Activated T-helper 2 cell treated with anti-CD3 and anti-CD28 coated beads, Interferon-gamma antibody, Interleukin-2, Interleukin-4, amounts not matched to agents 10 μg/mL and 5 μg/mL and 100 μg/mL, durations not matched to agents 14 hours and 24 hours and 36 hours (primary cell): ENCODE measurements at regions not wholly inside any gene's neighbourhood (a gene's known extent, or its start where the extent isn't known, plus 50 kb on each side); places are given as distances from the start of the nearest gene placed in this dataset.
"Not testable (repeated sequence)": the region's sequence is repeated elsewhere in the genome, so short reads cannot be mapped to it uniquely, and the experiment has no call there.

Experiments used
- DNase-seq: peaks from one replicate; pipeline ENCODE4 v3.0.0; 2021; ENCODE audit warnings: low spot score
- H3K27ac Mint-ChIP-seq: one replicate; pipeline ENCODE4 v1.8.0; 2021; ENCODE audit warnings: mixed read lengths
- H3K27me3 Mint-ChIP-seq: one replicate; pipeline ENCODE4 v1.8.0; 2021; ENCODE audit warnings: low read depth, mixed read lengths
- H3K36me3 Mint-ChIP-seq: one replicate; pipeline ENCODE4 v1.8.0; 2021; ENCODE audit warnings: low read depth, mixed read lengths
- H3K4me1 Mint-ChIP-seq: one replicate; pipeline ENCODE4 v1.8.0; 2021; ENCODE audit warnings: low read depth, mixed read lengths
- H3K4me3 Mint-ChIP-seq: one replicate; pipeline ENCODE4 v1.8.0; 2021; ENCODE audit warnings: low read depth, mild to moderate bottlenecking, moderate library complexity, mixed read lengths
- H3K9me3 Mint-ChIP-seq: one replicate; pipeline ENCODE4 v1.8.0; 2021; ENCODE audit warnings: mixed read lengths
- intact Hi-C: fragments of 100-400 bp; cut with micrococcal nuclease; formaldehyde crosslinking; loops from one replicate; pipeline ENCODE4 v1.15.1; 2023

GRCh38 chr12:9319842-9320173, 111.6 kb upstream of the PZP start:
- no peak overlapping the region for H3K4me3 Mint-ChIP-seq
- H3K27ac Mint-ChIP-seq = no peak overlapping the region
- intact Hi-C loops = loop anchor here (5.0 kb wide), 1 partner anchor 253 kb away; no protein-coding TSS in a partner anchor
- H3K9me3 Mint-ChIP-seq = no peaks in the 10 kb centered on the region
- H3K4me1 Mint-ChIP-seq = peaks cover 2% of the 10 kb centered on the region
- no peaks in the 10 kb centered on the region for H3K27me3 Mint-ChIP-seq
- DNase-seq = no peak
- H3K36me3 Mint-ChIP-seq = no peaks in the 10 kb centered on the region

- Mint-ChIP-seq H3K27me3 (no peaks in the 10 kb centered on the region), H3K4me3 (no peak overlapping the region), H3K36me3 (no peaks in the 10 kb centered on the region), H3K9me3 (no peaks in the 10 kb centered on the region), H3K4me1 (peaks cover 2% of the 10 kb centered on the region), H3K27ac (no peak overlapping the region)
- no peak for DNase-seq
- intact Hi-C loops = loop anchor here (5.0 kb wide), 1 partner anchor 252 kb away; no protein-coding TSS in a partner anchor
Measured at GRCh38 chr12:9319044-9319841, 111.0 kb upstream of the PZP start.

- H3K4me1 Mint-ChIP-seq, H3K27ac Mint-ChIP-seq, DNase-seq, H3K9me3 Mint-ChIP-seq, intact Hi-C loops, H3K36me3 Mint-ChIP-seq, H3K4me3 Mint-ChIP-seq, H3K27me3 Mint-ChIP-seq: not testable (repeated sequence)
Measured at GRCh38 chr12:9313479-9313878, 105.3 kb upstream of the PZP start.

DNA sequence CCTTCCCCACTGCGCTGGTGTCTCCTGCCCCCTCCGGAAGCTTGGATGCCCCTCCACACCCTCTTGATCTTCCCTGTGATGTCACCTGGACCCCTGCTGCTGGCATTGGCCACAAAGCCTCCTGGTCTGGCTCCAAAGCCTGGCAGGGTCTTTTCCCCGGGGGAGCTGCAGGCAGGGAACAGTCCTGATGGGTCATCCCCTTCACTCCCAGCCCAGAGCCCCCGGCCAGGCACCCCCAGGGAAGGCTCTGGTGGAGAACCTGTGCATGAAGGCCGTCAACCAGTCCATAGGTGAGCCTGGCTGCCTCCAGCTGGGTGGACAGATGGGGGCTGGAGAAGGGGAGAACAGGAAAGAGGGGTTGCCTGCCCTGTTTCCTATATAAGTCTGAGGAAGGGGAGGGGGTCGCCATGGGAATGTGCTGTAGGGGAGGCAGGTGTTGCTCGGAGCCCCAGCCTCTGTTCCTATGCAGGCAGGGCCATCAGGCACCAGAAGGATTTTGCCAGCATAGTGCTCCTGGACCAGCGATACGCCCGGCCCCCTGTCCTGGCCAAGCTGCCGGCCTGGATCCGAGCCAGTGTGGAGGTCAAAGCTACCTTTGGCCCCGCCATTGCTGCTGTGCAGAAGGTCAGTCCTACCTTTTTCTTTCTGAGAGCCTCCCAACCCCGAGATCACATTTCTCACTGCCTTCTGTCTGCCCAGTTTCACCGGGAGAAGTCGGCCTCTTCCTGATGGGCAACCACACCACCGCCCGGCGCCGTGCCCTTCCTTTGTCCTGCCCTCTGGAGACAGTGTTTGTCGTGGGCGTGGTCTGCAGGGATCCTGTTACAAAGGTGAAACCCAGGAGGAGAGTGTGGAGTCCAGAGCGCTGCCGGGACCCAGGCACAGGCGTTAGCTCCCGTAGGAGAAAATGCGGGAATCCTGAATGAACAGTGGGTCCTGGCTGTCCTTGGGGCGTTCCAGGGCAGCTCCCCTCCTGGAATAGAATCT, 104.5 kb upstream of the PZP start:
- intact Hi-C loops, H3K36me3 Mint-ChIP-seq, H3K9me3 Mint-ChIP-seq: not testable (repeated sequence)

DNA sequence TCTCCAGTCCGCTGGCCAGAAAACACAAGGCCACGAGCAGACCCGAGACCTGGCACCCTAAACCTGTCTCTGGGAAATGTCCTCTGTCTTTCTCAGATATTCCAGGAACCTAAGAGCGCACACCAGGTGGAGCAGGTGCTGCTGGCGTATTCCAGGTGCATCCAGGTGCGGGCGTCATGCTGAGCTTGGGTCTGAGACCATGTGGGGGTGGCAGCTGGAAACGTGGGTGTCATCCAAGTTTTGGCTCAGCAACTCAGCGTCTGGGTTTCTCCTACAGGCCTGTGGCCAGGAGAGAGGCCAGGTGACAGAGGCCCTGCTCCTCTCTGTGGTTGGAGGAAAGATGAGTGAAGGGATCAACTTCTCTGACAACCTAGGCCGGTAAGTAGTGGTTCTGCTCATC, 103.3 kb upstream of the PZP start:
- H3K36me3 Mint-ChIP-seq, H3K27ac Mint-ChIP-seq, H3K4me1 Mint-ChIP-seq, DNase-seq, H3K9me3 Mint-ChIP-seq, intact Hi-C loops, H3K4me3 Mint-ChIP-seq, H3K27me3 Mint-ChIP-seq: not testable (repeated sequence)

More for the DNA sequence above, 104.5 kb upstream of the PZP start:
- not testable (repeated sequence) for H3K4me3 Mint-ChIP-seq, H3K27ac Mint-ChIP-seq, DNase-seq, H3K4me1 Mint-ChIP-seq, H3K27me3 Mint-ChIP-seq

- DNase-seq, H3K36me3 Mint-ChIP-seq, H3K9me3 Mint-ChIP-seq, intact Hi-C loops, H3K27me3 Mint-ChIP-seq, H3K4me1 Mint-ChIP-seq, H3K27ac Mint-ChIP-seq, H3K4me3 Mint-ChIP-seq: not testable (repeated sequence)
Measured at GRCh38 chr12:9310645-9311044, 102.5 kb upstream of the PZP start.

GRCh38 chr12:9309749-9310148, 101.6 kb upstream of the PZP start:
- H3K36me3 Mint-ChIP-seq, H3K27ac Mint-ChIP-seq, intact Hi-C loops, DNase-seq, H3K4me3 Mint-ChIP-seq, H3K9me3 Mint-ChIP-seq, H3K4me1 Mint-ChIP-seq, H3K27me3 Mint-ChIP-seq: not testable (repeated sequence)

DNA sequence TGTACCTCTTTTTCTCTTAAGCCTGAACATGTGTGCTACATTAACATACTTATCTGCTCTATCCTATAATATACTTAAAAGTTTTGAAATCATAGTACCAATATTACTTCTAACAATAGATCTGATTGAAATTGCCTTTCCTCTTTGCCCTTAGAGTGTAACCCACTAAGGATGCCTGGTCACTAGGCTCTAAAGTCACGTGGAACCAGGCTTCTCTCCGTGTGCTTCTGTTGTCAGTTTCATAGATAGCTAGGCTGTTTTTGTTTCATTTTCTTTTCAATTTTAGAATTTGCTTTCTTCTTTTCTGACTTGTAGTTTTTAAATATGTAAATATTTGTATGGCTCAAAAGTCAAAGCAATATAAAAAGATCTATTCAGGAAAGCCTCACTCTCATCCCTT, 100.5 kb upstream of the PZP start:
- H3K4me1 Mint-ChIP-seq, H3K36me3 Mint-ChIP-seq, H3K9me3 Mint-ChIP-seq, H3K27ac Mint-ChIP-seq, H3K27me3 Mint-ChIP-seq, intact Hi-C loops, DNase-seq, H3K4me3 Mint-ChIP-seq: not testable (repeated sequence)

DNA sequence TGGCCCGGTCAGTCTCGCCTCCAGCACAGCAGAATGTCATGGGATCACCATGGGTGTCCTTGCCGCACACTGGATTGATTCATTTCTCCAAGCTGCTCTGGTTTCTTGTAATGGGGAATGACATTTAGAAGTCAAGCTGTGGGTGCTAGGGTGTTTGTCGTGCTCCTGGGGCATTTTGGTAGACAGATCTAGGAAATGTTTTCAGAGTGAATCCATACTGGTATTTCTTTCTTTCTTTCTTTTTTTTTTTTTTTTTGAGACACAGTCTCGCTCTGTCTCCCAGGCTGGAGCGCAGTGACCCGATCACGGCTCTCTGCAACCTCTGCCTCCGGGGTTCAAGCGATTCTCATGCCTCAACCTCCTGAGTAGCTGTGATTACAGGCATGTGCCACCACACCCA, 100.0 kb upstream of the PZP start:
- H3K4me1 Mint-ChIP-seq, intact Hi-C loops, DNase-seq, H3K4me3 Mint-ChIP-seq, H3K9me3 Mint-ChIP-seq, H3K36me3 Mint-ChIP-seq, H3K27ac Mint-ChIP-seq, H3K27me3 Mint-ChIP-seq: not testable (repeated sequence)

DNA sequence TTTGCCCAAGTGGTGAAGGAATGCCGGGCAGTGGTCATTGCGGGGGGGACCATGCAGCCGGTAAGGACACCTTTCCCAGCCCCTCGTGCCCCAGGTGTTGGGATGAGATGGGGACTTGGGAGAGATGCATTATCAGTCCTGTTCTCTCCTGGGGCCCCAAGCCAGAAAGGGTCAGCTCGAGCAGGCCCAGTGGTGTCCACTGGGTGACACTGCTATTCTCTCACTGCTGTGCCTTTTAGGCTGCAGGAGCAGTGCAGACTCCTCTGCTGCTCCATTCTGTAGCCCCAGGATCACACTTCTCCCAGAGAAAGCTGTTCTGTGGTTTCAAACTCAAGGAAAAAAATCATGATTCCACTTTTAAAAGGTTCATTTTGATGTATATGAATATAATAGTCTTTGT, 99.1 kb upstream of the PZP start:
- H3K4me3 Mint-ChIP-seq, H3K4me1 Mint-ChIP-seq, intact Hi-C loops, H3K9me3 Mint-ChIP-seq, H3K36me3 Mint-ChIP-seq, DNase-seq, H3K27ac Mint-ChIP-seq, H3K27me3 Mint-ChIP-seq: not testable (repeated sequence)

GRCh38 chr12:9306004-9306403, 97.8 kb upstream of the PZP start:
- DNase-seq, intact Hi-C loops, H3K27ac Mint-ChIP-seq, H3K27me3 Mint-ChIP-seq, H3K4me3 Mint-ChIP-seq, H3K4me1 Mint-ChIP-seq, H3K9me3 Mint-ChIP-seq, H3K36me3 Mint-ChIP-seq: not testable (repeated sequence)

DNA sequence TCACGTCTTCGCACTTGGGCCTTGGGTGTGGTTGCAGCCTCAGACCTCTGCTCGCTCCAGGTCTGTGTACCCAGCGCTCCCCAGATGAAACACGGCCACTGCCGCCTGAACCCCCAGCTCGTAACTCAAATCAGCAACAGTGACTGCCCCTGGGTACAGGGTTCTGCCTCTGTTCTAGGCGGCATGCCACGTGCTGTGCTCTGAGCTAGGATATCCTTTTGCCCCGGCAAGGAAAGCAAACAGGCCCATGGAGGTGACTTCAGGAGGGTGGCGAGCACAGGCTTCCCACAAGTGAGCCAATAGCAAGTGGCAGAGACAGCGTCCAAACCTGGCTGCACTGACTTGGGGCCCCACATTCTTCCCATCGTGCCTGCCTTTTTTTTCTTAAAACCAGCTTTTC, 96.3 kb upstream of the PZP start:
- DNase-seq, H3K36me3 Mint-ChIP-seq, intact Hi-C loops, H3K27me3 Mint-ChIP-seq, H3K27ac Mint-ChIP-seq, H3K4me1 Mint-ChIP-seq, H3K4me3 Mint-ChIP-seq, H3K9me3 Mint-ChIP-seq: not testable (repeated sequence)

DNA sequence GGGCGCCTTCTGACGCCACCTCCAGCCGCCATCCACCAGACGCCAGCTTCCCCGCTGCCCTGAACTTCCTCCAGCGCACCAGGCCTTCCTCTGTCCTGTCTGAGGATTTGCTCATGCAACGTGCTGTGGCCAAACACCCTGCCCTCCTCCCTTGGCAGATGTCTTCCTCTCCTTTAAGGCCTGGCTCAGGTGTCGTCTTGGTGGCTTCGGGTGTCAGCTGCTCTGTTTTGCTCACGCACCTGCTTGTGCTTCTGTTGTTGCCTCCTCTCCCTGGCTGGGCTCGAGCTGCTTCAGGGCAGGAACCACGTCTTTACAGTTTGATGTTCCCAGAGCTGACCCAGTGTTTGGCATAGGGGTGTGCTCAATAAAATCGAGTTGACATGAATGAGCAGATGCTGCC, 87.7 kb upstream of the PZP start:
- H3K27ac Mint-ChIP-seq, H3K4me1 Mint-ChIP-seq, intact Hi-C loops, H3K4me3 Mint-ChIP-seq, H3K36me3 Mint-ChIP-seq, H3K9me3 Mint-ChIP-seq, H3K27me3 Mint-ChIP-seq, DNase-seq: not testable (repeated sequence)
